NCI-H2029 treated with DMSO at 0.1 percent for 48 hours (cell line): ENCODE measurements at regions not wholly inside any gene's neighbourhood (a gene's known extent, or its start where the extent isn't known, plus 50 kb on each side); places are given as distances from the start of the nearest gene placed in this dataset.

Experiments used
- DNase-seq: peaks from one replicate; lab custom pipeline; 2025; lab: John Stamatoyannopoulos, UW

GRCh38 chr1:57922130-57922529 is 498.3 kb upstream of the DAB1 start:
- DNase-seq: no peak

GRCh38 chr1:57916041-57916440 is 492.2 kb upstream of the DAB1 start:
- DNase-seq: no peak

GRCh38 chr1:57911427-57911826 is 487.6 kb upstream of the DAB1 start:
- no peak for DNase-seq

- no peak for DNase-seq
Measured at GRCh38 chr1:57910782-57911181, 486.9 kb upstream of the DAB1 start.

GRCh38 chr1:57910305-57910704 is 486.4 kb upstream of the DAB1 start:
- no peak for DNase-seq

- DNase-seq: no peak
Measured at GRCh38 chr1:57908147-57908890, 484.5 kb upstream of the DAB1 start.

GRCh38 chr1:57901208-57901919 is 477.5 kb upstream of the DAB1 start:
- DNase-seq: no peak

- no peak for DNase-seq
Measured at GRCh38 chr1:57898531-57898930, 474.7 kb upstream of the DAB1 start.

- no peak for DNase-seq
Measured at GRCh38 chr1:57897581-57897980, 473.7 kb upstream of the DAB1 start.

GRCh38 chr1:57894315-57894714 is 470.5 kb upstream of the DAB1 start:
- DNase-seq: no peak

- no peak for DNase-seq
Measured at GRCh38 chr1:57889676-57890320, 465.9 kb upstream of the DAB1 start.

GRCh38 chr1:57887964-57888491 is 464.2 kb upstream of the DAB1 start:
- no peak for DNase-seq

- DNase-seq: no peak
Measured at GRCh38 chr1:57886376-57886775, 462.5 kb upstream of the DAB1 start.

GRCh38 chr1:57883642-57883995 is 459.8 kb upstream of the DAB1 start:
- no peak for DNase-seq

GRCh38 chr1:57882934-57883641 is 459.2 kb upstream of the DAB1 start:
- DNase-seq: no peak

GRCh38 chr1:57882072-57882471 is 458.2 kb upstream of the DAB1 start:
- no peak for DNase-seq

- DNase-seq: no peak
Measured at GRCh38 chr1:57881639-57882038, 457.8 kb upstream of the DAB1 start.

GRCh38 chr1:57879700-57880099 is 455.8 kb upstream of the DAB1 start:
- DNase-seq: no peak

- peak; percentile 43 for DNase-seq
Measured at GRCh38 chr1:57874418-57874877, 450.6 kb upstream of the DAB1 start.

- DNase-seq: no peak
Measured at GRCh38 chr1:57872913-57873312, 449.1 kb upstream of the DAB1 start.

GRCh38 chr1:57868908-57869307 is 445.0 kb upstream of the DAB1 start:
- DNase-seq: no peak

GRCh38 chr1:57868239-57868638 is 444.4 kb upstream of the DAB1 start:
- DNase-seq: no peak
